Psoas muscle (tissue), 7 donors: ENCODE measurements at regions not wholly inside any gene's neighbourhood (a gene's known extent, or its start where the extent isn't known, plus 50 kb on each side); places are given as distances from the start of the nearest gene placed in this dataset.

Source experiments
- ATAC-seq, 4 donors: fragments of 200-7000 bp; cut with Tn5 transposase; one replicate each; pipeline ENCODE4 v1.9.1; 2020; ENCODE audit warnings: moderate library complexity in 3 of 4, mild to moderate bottlenecking in 2 of 4
- DNase-seq, 2 donors: peaks; one replicate each; pipeline ENCODE4 v3.0.0-alpha.2; 2020
- H3K27ac ChIP-seq: fragments of 200-600 bp; one replicate; pipeline ENCODE4 v1.8.0; 2022
- H3K27me3 ChIP-seq, 3 donors: fragments of 200-600 bp in 1 of 3; one replicate each; pipeline versions ENCODE4 v1.6.1 to v1.8.0; 2013 to 2022; ENCODE audit warnings: low read length in 2 of 3, mild to moderate bottlenecking in 2 of 3, moderate library complexity in 1 of 3; ENCODE audit not compliant: insufficient read depth in 3 of 3
- H3K36me3 ChIP-seq, 2 donors: fragments of 200-600 bp in 1 of 2; one replicate each; pipeline versions ENCODE4 v1.6.1 to v1.8.0; 2013 to 2022; ENCODE audit warnings: low read depth in 1 of 2, mild to moderate bottlenecking in 1 of 2, moderate library complexity in 1 of 2; ENCODE audit not compliant: insufficient read depth in 1 of 2
- H3K4me1 ChIP-seq: fragments of 200-600 bp; one replicate; pipeline ENCODE4 v1.8.0; 2022
- H3K4me3 ChIP-seq: fragments of 200-600 bp; one replicate; pipeline ENCODE4 v1.8.0; 2022; ENCODE audit warnings: mild to moderate bottlenecking
- H3K9me3 ChIP-seq: fragments of 200-600 bp; one replicate; pipeline ENCODE4 v1.8.0; 2022
- CTCF ChIP-seq: fragments of 200-600 bp; IDR thresholded peaks from one replicate; pipeline ENCODE4 v1.8.0; 2022; ENCODE audit warnings: antibody characterized with exemption
- WGBS, 3 donors: extraction: QIAGEN DNeasy Blood & Tissue Kit; methylation state at CpG; one replicate each; pipeline versions ENCODE4 v1.1.6 to v1.1.7; 2013; 5-methylcytosine and 5-hydroxymethylcytosine counted together
- intact Hi-C, 2 donors: fragments of 100-400 bp; cut with DNase I; formaldehyde crosslinking; loops; one replicate each; pipeline versions ENCODE4 v1.11.0 to v1.14.2; 2022
- donor health status: healthy with polysubstance abuse.
- donor health status: DM: no; HTN: no; CAD: no; lungs with moderate emphysema.
- donor health status: Bipolar disorder and iron deficiency.
- donor health status: healthy.
- donor health status: DM: yes; HTN: yes; CAD: no.
- donor health status: DM: no; HTN: no; CAD: no.
- donor health status: DM: yes; HTN: yes; CAD: no.

GRCh38 chr9:99573085-99573484 is 248.6 kb upstream of the NR4A3 start:
- TF ChIP-seq CTCF = no peak
- Histone ChIP-seq H3K27me3 (no peaks in the 10 kb centered on the region), H3K27ac (no peak overlapping the region), H3K4me1 (peaks cover 11% of the 10 kb centered on the region), H3K4me3 (no peak overlapping the region), H3K9me3 (no peaks in the 10 kb centered on the region), H3K36me3 (no peaks in the 10 kb centered on the region)
- ATAC-seq (peak; percentile 63 to 81 (median 68)), DNase-seq (no peak)
- intact Hi-C loops = no loop called here
- 23 to 38% (median 24%) methylated on average over 5 of the region's 5 CpGs for WGBS, 3 donors

GRCh38 chr9:99573886-99574285 is 247.8 kb upstream of the NR4A3 start:
- no peak overlapping the region for H3K27ac ChIP-seq
- ATAC-seq (no peak), DNase-seq (no peak)
- 94 to 98% (median 97%) methylated on average over 2 of the region's 2 CpGs for WGBS, 3 donors
- H3K27me3 ChIP-seq = no peaks in the 10 kb centered on the region
- H3K36me3 ChIP-seq = no peaks in the 10 kb centered on the region
- intact Hi-C loops = no loop called here
- no peaks in the 10 kb centered on the region for H3K9me3 ChIP-seq
- no peak overlapping the region for H3K4me3 ChIP-seq
- TF ChIP-seq CTCF = no peak
- peaks cover 11% of the 10 kb centered on the region for H3K4me1 ChIP-seq

- TF ChIP-seq CTCF = no peak
- H3K27ac ChIP-seq = no peak overlapping the region
- H3K36me3 ChIP-seq = no peaks in the 10 kb centered on the region
- no peaks in the 10 kb centered on the region for H3K27me3 ChIP-seq
- WGBS, 3 donors = 75 to 82% (median 76%) methylated on average over 4 of the region's 4 CpGs
- no peak for ATAC-seq
- no peaks in the 10 kb centered on the region for H3K9me3 ChIP-seq
- DNase-seq = no peak
- peaks cover 11% of the 10 kb centered on the region for H3K4me1 ChIP-seq
- intact Hi-C loops = no loop called here
- no peak overlapping the region for H3K4me3 ChIP-seq
Measured at GRCh38 chr9:99576002-99576401, 245.7 kb upstream of the NR4A3 start.

- H3K27me3 ChIP-seq = no peaks in the 10 kb centered on the region
- DNase-seq (no peak), ATAC-seq (no peak)
- H3K4me1 ChIP-seq = peaks cover 11% of the 10 kb centered on the region
- TF ChIP-seq CTCF = no peak
- intact Hi-C loops = no loop called here
- no peaks in the 10 kb centered on the region for H3K36me3 ChIP-seq
- WGBS, 3 donors = 76 to 91% (median 88%) methylated on average over 3 of the region's 3 CpGs
- H3K27ac ChIP-seq = no peak overlapping the region
- H3K4me3 ChIP-seq = no peak overlapping the region
- no peaks in the 10 kb centered on the region for H3K9me3 ChIP-seq
Measured at GRCh38 chr9:99576876-99577275, 244.8 kb upstream of the NR4A3 start.

GRCh38 chr9:99577351-99577750 is 244.3 kb upstream of the NR4A3 start:
- Histone ChIP-seq H3K4me3 (no peak overlapping the region), H3K36me3 (no peaks in the 10 kb centered on the region), H3K27ac (no peak overlapping the region), H3K9me3 (no peaks in the 10 kb centered on the region), H3K4me1 (peaks cover 8% of the 10 kb centered on the region), H3K27me3 (no peaks in the 10 kb centered on the region)
- 84 to 91% (median 86%) methylated on average over 2 of the region's 2 CpGs for WGBS, 3 donors
- no peak for ATAC-seq
- TF ChIP-seq CTCF = no peak
- DNase-seq = no peak
- intact Hi-C loops = no loop called here
